GM12872 (cell line): ENCODE measurements at regions not wholly inside any gene's neighbourhood (a gene's known extent, or its start where the extent isn't known, plus 50 kb on each side); places are given as distances from the start of the nearest gene placed in this dataset.

Source experiments
- TF ChIP-seq, protein P1 (sequence below): IDR thresholded peaks from 3 replicates; pipeline ENCODE4 v1.5.1; 2011; ENCODE audit warnings: low read depth, mild to moderate bottlenecking, low read length, moderate library complexity; ENCODE audit not compliant: insufficient read depth

DNA sequence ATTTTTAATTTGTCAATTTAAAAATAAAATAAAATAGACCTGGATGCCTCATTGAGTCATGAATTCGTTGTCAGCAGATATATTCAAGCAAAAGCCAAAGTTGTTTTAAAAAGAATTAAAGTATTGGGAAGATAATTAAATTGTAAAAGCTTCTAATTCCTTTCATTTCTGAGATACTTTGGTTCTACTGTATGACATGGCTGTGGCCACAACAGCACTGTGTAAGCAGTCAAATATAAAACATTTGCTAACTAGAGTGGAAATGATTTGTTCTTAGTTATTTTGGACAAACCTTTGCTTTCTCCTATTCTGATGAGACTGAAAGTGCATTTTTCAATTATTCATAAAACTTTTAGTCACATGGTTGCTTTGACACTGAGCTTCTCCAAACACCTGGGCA is 143.6 kb upstream of the FAM13C start:
- TF ChIP-seq, protein P1, sequence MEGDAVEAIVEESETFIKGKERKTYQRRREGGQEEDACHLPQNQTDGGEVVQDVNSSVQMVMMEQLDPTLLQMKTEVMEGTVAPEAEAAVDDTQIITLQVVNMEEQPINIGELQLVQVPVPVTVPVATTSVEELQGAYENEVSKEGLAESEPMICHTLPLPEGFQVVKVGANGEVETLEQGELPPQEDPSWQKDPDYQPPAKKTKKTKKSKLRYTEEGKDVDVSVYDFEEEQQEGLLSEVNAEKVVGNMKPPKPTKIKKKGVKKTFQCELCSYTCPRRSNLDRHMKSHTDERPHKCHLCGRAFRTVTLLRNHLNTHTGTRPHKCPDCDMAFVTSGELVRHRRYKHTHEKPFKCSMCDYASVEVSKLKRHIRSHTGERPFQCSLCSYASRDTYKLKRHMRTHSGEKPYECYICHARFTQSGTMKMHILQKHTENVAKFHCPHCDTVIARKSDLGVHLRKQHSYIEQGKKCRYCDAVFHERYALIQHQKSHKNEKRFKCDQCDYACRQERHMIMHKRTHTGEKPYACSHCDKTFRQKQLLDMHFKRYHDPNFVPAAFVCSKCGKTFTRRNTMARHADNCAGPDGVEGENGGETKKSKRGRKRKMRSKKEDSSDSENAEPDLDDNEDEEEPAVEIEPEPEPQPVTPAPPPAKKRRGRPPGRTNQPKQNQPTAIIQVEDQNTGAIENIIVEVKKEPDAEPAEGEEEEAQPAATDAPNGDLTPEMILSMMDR = no peak

DNA sequence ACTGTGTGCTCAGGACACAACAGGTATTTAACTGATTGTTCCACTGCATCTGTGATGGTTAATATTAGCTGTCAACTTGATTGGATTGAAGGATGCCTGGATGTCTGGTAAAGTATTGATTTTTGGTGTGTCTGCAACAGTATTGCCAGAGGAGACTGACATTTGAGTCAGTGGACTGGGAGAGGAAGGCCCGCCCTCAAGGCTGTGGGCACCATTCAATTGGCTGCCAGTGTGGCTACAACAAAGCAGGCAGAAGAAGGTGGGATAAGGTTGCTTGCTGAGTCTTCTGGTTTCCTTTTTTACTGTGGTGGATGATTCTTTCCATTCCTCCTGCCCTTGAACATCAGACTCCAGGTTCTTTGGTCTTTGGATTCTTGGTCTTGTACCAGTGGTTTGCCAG is 137.1 kb upstream of the FAM13C start:
- TF ChIP-seq, protein P1 = no peak

DNA sequence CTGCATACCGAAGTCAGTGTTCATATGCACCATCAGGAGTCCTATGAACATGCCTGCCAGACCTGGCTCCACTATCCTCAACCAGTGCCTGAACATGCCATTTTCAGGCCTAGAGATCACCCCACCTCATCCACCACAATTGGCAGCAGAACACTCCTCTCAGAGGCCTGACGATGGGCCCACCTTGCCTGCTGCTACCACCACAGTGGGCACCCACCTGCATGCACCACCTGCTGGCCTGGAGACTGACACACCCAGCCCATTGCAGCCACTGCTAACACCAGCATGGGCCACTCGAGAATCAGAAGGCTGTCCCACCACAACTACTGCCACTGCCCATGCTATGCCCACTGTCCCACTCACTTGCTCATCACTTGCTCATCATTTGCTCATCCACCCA is 130.7 kb upstream of the FAM13C start:
- TF ChIP-seq, protein P1 = no peak

DNA sequence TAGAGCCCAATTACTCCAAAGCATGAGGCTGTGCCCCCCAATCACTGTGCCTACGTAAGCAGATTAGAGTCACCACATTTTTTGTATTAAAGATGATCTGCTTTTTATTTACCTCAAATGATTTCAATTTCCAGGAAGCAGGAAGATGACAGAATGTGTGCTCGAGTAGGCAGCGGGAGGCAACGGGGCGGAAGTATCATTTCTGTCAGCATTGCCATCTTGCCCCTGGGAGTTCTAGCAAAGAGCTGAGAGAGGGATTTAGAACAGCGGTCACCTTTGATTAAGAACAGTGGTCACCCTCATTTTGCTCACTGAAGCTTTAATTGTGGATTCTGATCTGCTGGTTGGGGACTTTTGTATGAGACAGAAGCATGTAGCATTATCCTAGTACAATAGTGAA is 117.1 kb upstream of the FAM13C start:
- TF ChIP-seq, protein P1 = no peak

DNA sequence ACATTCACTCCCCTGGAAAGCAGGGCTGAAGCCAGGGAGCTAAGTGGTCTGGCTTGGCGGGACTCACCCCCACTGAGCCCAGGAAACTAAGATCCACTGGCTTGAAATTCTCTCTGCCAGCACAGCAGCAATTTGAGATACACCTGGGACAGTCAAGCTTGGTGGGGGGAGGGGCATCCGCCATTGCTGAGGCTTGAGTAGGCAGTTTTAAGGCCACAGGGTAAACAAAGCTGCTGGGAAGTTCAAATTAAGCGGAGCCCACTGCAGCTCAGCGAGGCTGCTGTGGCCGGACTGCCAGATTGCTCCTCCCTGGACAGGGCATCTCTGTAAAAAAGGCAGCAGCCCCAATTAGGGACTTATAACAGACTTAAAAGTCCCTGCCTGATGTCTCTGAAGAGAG is 108.2 kb upstream of the FAM13C start:
- TF ChIP-seq, protein P1 = no peak

DNA sequence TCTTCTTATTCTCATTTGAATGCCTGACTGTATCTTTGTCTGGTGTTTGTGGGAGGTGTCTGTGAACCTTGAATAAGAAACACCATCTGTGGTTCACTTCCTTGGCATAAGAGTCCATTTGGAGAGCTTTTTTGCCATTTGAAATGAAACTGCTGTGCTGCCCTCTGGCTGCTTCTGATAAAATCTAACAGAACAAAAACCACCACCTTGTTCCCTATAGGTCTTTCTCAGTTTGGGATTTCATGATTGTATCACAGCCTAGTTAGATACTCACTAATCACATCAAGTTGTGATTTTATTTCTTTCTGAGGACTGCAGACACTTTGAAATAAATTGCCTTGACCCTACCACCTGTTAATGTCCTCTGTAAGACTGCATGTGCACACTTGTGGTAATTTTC is 102.7 kb upstream of the FAM13C start:
- TF ChIP-seq, protein P1 = no peak

DNA sequence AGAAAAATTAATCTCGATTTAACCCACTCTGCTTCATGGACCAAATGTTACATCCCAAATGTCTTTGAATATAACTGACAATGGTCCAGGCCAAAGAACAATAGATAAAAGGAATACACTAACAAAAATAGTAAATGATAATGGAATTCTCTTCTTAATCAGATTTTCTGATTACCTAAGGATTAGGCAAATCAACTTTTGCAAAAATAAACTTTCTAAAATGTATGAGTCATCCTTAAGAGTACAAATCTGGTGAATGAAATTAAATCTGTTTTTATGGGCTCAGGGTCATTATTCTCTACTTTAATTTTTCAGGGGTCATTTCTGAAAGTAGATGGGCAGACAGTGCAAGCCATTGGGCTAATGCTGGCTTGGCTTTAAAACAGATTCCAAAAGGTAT is 102.1 kb upstream of the FAM13C start:
- TF ChIP-seq, protein P1 = no peak

DNA sequence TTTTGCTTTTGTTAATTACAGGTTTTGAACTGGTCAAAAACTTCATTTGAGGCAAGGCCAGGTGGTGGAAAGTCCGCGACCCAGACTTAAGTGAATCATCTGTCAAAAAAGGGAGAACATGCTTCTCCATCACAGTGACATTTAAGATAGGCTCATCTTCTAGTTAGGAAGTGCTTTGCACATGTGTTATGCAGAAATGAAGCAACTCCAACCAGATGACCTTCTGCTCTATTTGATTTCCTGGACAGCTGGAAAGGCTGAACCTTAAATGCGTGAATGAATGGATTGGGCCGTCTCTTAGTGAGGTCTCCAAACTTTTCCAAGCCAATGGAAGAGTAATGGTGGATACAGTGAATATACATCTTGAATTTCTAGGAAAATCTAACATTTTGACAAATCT is 101.6 kb upstream of the FAM13C start:
- TF ChIP-seq, protein P1 = no peak
